Spleen (tissue), 7 donors: ENCODE measurements at regions not wholly inside any gene's neighbourhood (a gene's known extent, or its start where the extent isn't known, plus 50 kb on each side); places are given as distances from the start of the nearest gene placed in this dataset.

Experiments
- CTCF ChIP-seq, 11 experiments: fragments of 200-600 bp in 7 of 11; fragments of 450-650 bp in 4 of 11; sonication (generic) in 4 of 11; IDR thresholded peaks in 8 of 11; conservative IDR thresholded peaks in 3 of 11; 1 replicate in 7 of 11; 2 replicates in 4 of 11; pipeline versions ENCODE4 v1.4.0 to v1.8.0; 2016 to 2021; ENCODE audit warnings: antibody characterized with exemption in 11 of 11, inconsistent platforms in 4 of 11, mild to moderate bottlenecking in 1 of 11
- POLR2A ChIP-seq, 3 donors: fragments of 450-650 bp; IDR thresholded peaks; one replicate each; pipeline ENCODE4 v1.5.1; 2017; ENCODE audit warnings: antibody characterized with exemption in 3 of 3, mild to moderate bottlenecking in 1 of 3
- POLR2AphosphoS5 ChIP-seq, 3 donors: sonication (generic); formaldehyde crosslinking; IDR thresholded peaks; one replicate each; pipeline ENCODE4 v1.5.1; 2017; ENCODE audit warnings: antibody characterized with exemption in 3 of 3
- donor health status: DM: no; HTN: no; CAD: no; lungs with moderate emphysema.
- donor health status: DM: no; HTN: no; CAD: no.
- donor health status: DM: no; HTN: no; CAD: no.

- TF ChIP-seq CTCF (IDR thresholded peaks at IDR 0.05 in 8 of 11, conservative IDR thresholded peaks at IDR 0.05 in 3 of 11) (no peak), POLR2AphosphoS5 (IDR thresholded peaks at IDR 0.05) (no peak), POLR2A (IDR thresholded peaks at IDR 0.05) (no peak)
Observed at GRCh38 chr1:229986737-229987337, 80.2 kb upstream of the GALNT2 start.
